CD4-positive, alpha-beta T cell (primary cell): ENCODE measurements at regions not wholly inside any gene's neighbourhood (a gene's known extent, or its start where the extent isn't known, plus 50 kb on each side); places are given as distances from the start of the nearest gene placed in this dataset.

Experiments
- ATAC-seq: fragments of 200-7000 bp; cut with Tn5 transposase; one replicate; pipeline ENCODE4 v1.10.0; 2022; ENCODE audit warnings: mild to moderate bottlenecking; ENCODE audit not compliant: poor library complexity
- CTCF ChIA-PET: fragments of 350-600 bp; sonication (Branson Sonifier 250); formaldehyde crosslinking; loops from one replicate; lab custom pipeline; 2021; ENCODE audit warnings: antibody characterized with exemption, inconsistent platforms; lab: Charles Lee
- POLR2A ChIA-PET: fragments of 350-600 bp; sonication (Branson Sonifier 250); formaldehyde crosslinking; loops from one replicate; lab custom pipeline; 2021; ENCODE audit warnings: antibody characterized with exemption, inconsistent platforms; lab: Charles Lee
- DNase-seq, 14 experiments: peaks; one replicate each; pipeline ENCODE4 v3.0.0-alpha.2; 2013 to 2020; ENCODE audit warnings: mixed read lengths in 2 of 14
- H3K27ac ChIP-seq, 2 donors: one replicate each; pipeline versions ENCODE4 v1.5.1 to v1.7.0; 2013; ENCODE audit warnings: low read length in 2 of 2, low read depth in 1 of 2, mild to moderate bottlenecking in 1 of 2
- H3K27me3 ChIP-seq, 2 experiments: 1 replicate in 1 of 2; 2 replicates in 1 of 2; pipeline versions ENCODE4 v1.6.1 to v1.7.0; 2013; ENCODE audit warnings: low read length in 2 of 2, control low read depth in 1 of 2, mild to moderate bottlenecking in 1 of 2, moderate library complexity in 1 of 2; ENCODE audit not compliant: insufficient read depth in 2 of 2, control insufficient read depth in 1 of 2
- H3K36me3 ChIP-seq: one replicate; pipeline ENCODE4 v1.6.1; 2013; ENCODE audit warnings: low read length, control low read depth; ENCODE audit not compliant: insufficient read depth
- H3K4me1 ChIP-seq: one replicate; pipeline ENCODE4 v1.6.1; 2013; ENCODE audit warnings: low read length, control low read depth; ENCODE audit not compliant: insufficient read depth
- H3K4me3 ChIP-seq: one replicate; pipeline ENCODE4 v1.5.1; 2013; ENCODE audit warnings: mild to moderate bottlenecking, low read length, moderate library complexity
- H3K9me3 ChIP-seq, 2 experiments: 1 replicate in 1 of 2; 2 replicates in 1 of 2; pipeline versions ENCODE4 v1.6.1 to v1.7.0; 2013; ENCODE audit warnings: low read length in 2 of 2, mild to moderate bottlenecking in 2 of 2, control low read depth in 1 of 2, moderate library complexity in 1 of 2; ENCODE audit not compliant: control insufficient read depth in 1 of 2, insufficient read depth in 1 of 2
- H3K27ac Mint-ChIP-seq: one replicate; pipeline ENCODE4 v1.8.0; 2020; ENCODE audit warnings: mixed read lengths
- H3K27me3 Mint-ChIP-seq: one replicate; pipeline ENCODE4 v1.8.0; 2021; ENCODE audit warnings: mixed read lengths
- H3K36me3 Mint-ChIP-seq: one replicate; pipeline ENCODE4 v1.8.0; 2021; ENCODE audit warnings: low read depth, mixed read lengths
- H3K4me1 Mint-ChIP-seq: one replicate; pipeline ENCODE4 v1.8.0; 2021; ENCODE audit warnings: low read depth, mixed read lengths
- H3K4me3 Mint-ChIP-seq: one replicate; pipeline ENCODE4 v1.8.0; 2020; ENCODE audit warnings: mild to moderate bottlenecking, mixed read lengths
- H3K9me3 Mint-ChIP-seq: one replicate; pipeline ENCODE4 v1.8.0; 2020; ENCODE audit warnings: mixed read lengths
- intact Hi-C, 2 experiments: fragments of 100-400 bp; cut with DNase I in 1 of 2; cut with micrococcal nuclease in 1 of 2; formaldehyde crosslinking; loops; one replicate each; pipeline versions ENCODE4 v1.15.1 to v1.9.0; 2023 to 2025; cut with DNase I, micrococcal nuclease
- TF ChIP-seq, protein P1 (sequence below): fragments of 200-600 bp; IDR thresholded peaks from one replicate; pipeline ENCODE4 v1.8.0; 2022; ENCODE audit warnings: antibody characterized with exemption, mild to moderate bottlenecking

DNA sequence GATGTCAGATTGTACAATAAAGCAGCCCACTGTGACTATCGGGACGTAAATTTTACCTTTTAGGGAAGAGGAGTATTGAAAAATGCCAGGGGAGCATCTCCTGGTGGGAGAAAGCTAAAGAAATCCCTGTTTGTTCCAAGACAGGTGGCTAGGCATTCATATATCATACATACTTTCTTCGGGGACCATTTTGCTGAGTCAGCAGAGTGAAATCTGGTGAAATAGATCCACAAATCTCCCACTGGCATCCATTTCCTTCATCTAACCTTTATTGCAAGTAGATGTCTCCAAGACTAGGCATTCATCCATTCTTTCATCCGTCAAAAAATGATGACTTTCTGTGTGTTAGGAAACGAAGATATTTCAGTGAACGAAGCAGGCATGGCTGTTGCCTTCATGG, 107.1 kb downstream of the BMP4 start:
- CTCF ChIA-PET: no interaction called here
- TF ChIP-seq, protein P1, sequence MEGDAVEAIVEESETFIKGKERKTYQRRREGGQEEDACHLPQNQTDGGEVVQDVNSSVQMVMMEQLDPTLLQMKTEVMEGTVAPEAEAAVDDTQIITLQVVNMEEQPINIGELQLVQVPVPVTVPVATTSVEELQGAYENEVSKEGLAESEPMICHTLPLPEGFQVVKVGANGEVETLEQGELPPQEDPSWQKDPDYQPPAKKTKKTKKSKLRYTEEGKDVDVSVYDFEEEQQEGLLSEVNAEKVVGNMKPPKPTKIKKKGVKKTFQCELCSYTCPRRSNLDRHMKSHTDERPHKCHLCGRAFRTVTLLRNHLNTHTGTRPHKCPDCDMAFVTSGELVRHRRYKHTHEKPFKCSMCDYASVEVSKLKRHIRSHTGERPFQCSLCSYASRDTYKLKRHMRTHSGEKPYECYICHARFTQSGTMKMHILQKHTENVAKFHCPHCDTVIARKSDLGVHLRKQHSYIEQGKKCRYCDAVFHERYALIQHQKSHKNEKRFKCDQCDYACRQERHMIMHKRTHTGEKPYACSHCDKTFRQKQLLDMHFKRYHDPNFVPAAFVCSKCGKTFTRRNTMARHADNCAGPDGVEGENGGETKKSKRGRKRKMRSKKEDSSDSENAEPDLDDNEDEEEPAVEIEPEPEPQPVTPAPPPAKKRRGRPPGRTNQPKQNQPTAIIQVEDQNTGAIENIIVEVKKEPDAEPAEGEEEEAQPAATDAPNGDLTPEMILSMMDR: no peak
- Mint-ChIP-seq H3K9me3 (no peaks in the 10 kb centered on the region), H3K27me3 (peaks cover 4% of the 10 kb centered on the region), H3K4me1 (no peaks in the 10 kb centered on the region), H3K4me3 (no peak overlapping the region), H3K36me3 (no peaks in the 10 kb centered on the region), H3K27ac (no peak overlapping the region)
- H3K9me3 ChIP-seq: no peaks in the 10 kb centered on the region
- no peaks in the 10 kb centered on the region for H3K36me3 ChIP-seq
- no peak overlapping the region for H3K4me3 ChIP-seq
- POLR2A ChIA-PET: no interaction called here
- peaks cover 0 to under 1% of the 10 kb centered on the region in 2 experiments for H3K27me3 ChIP-seq
- H3K4me1 ChIP-seq: no peaks in the 10 kb centered on the region
- ATAC-seq: no peak
- H3K27ac ChIP-seq: no peak overlapping the region
- DNase-seq: no peak
- intact Hi-C loops: no loop called here

DNA sequence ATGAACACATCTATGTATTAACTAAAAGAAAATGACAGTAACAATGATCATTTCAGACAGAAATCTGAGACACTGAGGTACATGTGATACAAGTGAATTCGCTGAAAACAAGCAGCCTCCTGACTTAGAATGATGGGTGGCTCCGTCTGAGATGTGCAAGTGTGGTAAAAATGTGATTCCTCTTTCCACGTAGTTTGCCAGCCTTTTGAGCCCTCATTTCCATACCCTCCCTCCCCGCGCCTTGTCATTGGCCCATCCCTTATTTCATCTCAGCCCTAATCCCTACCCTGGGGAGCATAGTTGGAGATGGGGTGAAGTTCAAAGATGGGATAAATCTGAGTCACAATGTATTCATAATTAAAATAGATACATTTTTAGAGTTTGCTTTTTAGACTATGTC, 107.8 kb downstream of the BMP4 start:
- Histone ChIP-seq H3K4me3 (no peak overlapping the region), H3K9me3 (no peaks in the 10 kb centered on the region), H3K4me1 (no peaks in the 10 kb centered on the region), H3K27me3 (no peaks in the 10 kb centered on the region), H3K36me3 (no peaks in the 10 kb centered on the region), H3K27ac (no peak overlapping the region)
- TF ChIP-seq, protein P1: no peak
- ATAC-seq (no peak), DNase-seq (no peak)
- intact Hi-C loops: no loop called here
- Mint-ChIP-seq H3K27me3 (peaks cover 4% of the 10 kb centered on the region), H3K9me3 (no peaks in the 10 kb centered on the region), H3K4me3 (no peak overlapping the region), H3K27ac (no peak overlapping the region), H3K4me1 (no peaks in the 10 kb centered on the region), H3K36me3 (no peaks in the 10 kb centered on the region)
- ChIA-PET CTCF (no interaction called here), POLR2A (no interaction called here)

DNA sequence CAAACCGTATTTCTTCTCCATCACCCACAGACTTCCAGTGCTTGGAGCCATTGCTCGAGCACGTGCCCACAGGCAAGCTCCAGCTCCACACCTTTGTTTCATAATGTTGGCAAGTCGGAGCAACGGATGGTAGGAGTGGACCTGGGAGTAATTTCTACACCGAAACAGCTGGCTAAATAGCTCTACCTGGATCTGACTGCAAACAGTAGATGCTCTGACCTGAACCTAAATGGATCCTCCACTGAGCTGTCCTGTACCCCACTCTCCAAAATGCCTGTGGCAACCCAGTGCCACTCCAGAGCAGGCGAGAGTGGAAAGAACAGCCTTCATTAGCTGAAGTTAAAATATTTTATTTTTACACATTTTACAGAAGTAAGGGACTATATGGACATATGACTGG, 108.7 kb downstream of the BMP4 start:
- ChIA-PET CTCF (no interaction called here), POLR2A (no interaction called here)
- Histone ChIP-seq H3K36me3 (no peaks in the 10 kb centered on the region), H3K4me3 (no peak overlapping the region), H3K4me1 (no peaks in the 10 kb centered on the region), H3K27ac (no peak overlapping the region), H3K9me3 (no peaks in the 10 kb centered on the region), H3K27me3 (no peaks in the 10 kb centered on the region)
- H3K4me1 Mint-ChIP-seq: no peaks in the 10 kb centered on the region
- intact Hi-C loops: no loop called here
- no peak overlapping the region for H3K4me3 Mint-ChIP-seq
- H3K9me3 Mint-ChIP-seq: no peaks in the 10 kb centered on the region
- no peak for DNase-seq
- peaks cover 4% of the 10 kb centered on the region for H3K27me3 Mint-ChIP-seq
- H3K27ac Mint-ChIP-seq: no peak overlapping the region
- H3K36me3 Mint-ChIP-seq: no peaks in the 10 kb centered on the region
- TF ChIP-seq, protein P1: no peak
- ATAC-seq: no peak
